ENCODE measurements at regions not wholly inside any gene's neighbourhood (a gene's known extent, or its start where the extent isn't known, plus 50 kb on each side); places are given as distances from the start of the nearest gene placed in this dataset.

- Histone ChIP-seq H3K36me3 (replicated peaks) (no peaks in the 10 kb centered on the region), H3K4me3 (no peak overlapping the region), H3K4me1 (no peaks in the 10 kb centered on the region), H3K27me3 (ENCODE audit: low read depth) (no peaks in the 10 kb centered on the region), H3K9me3 (no peaks in the 10 kb centered on the region)
- DNase-seq (ENCODE audit: low spot score in 2 of 2) = no peak
- in situ Hi-C loops (cut with MboI; ENCODE audit: low sequenced_read_pairs) = no loop called here
Observed at GRCh38 chr1:75984781-75985180, 52.6 kb upstream of the ASB17 start.

GRCh38 chr1:75985827-75986226 lies 53.6 kb upstream of the ASB17 start:
- Histone ChIP-seq H3K27me3 (ENCODE audit: low read depth) (no peaks in the 10 kb centered on the region), H3K9me3 (no peaks in the 10 kb centered on the region), H3K36me3 (replicated peaks) (no peaks in the 10 kb centered on the region), H3K4me3 (no peak overlapping the region), H3K4me1 (no peaks in the 10 kb centered on the region)
- in situ Hi-C loops (cut with MboI; ENCODE audit: low sequenced_read_pairs) = no loop called here
- DNase-seq (ENCODE audit: low spot score in 2 of 2) = no peak

DNA sequence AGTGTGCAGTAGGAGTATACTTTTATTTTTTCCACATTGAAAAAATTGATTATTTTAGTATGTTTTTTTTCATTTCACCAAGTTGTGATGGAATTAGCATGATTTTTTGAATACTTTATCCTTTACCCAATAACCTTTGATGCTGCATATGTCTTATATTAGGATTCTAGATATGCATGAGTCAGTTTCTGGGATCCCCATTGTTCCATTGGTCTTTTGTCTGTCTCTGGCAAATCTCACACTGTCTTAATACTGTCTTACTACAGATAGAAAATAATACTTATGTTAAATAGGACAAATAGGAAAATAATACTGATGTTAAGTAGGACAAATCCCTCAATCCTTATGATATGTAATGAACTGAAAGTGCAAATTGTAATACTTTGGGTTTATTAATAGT lies 54.3 kb upstream of the ASB17 start:
- H3K9me3 ChIP-seq = no peaks in the 10 kb centered on the region
- in situ Hi-C loops (cut with MboI; ENCODE audit: low sequenced_read_pairs) = no loop called here
- DNase-seq (ENCODE audit: low spot score in 2 of 2) = no peak
- H3K27me3 ChIP-seq (ENCODE audit: low read depth) = no peaks in the 10 kb centered on the region
- no peaks in the 10 kb centered on the region for H3K4me1 ChIP-seq
- no peaks in the 10 kb centered on the region for H3K36me3 ChIP-seq (replicated peaks)
- H3K4me3 ChIP-seq = no peak overlapping the region

- Histone ChIP-seq H3K36me3 (replicated peaks) (no peaks in the 10 kb centered on the region), H3K9me3 (no peaks in the 10 kb centered on the region), H3K4me1 (no peaks in the 10 kb centered on the region), H3K27me3 (ENCODE audit: low read depth) (no peaks in the 10 kb centered on the region), H3K4me3 (no peak overlapping the region)
- in situ Hi-C loops (cut with MboI; ENCODE audit: low sequenced_read_pairs) = no loop called here
- no peak for DNase-seq (ENCODE audit: low spot score in 2 of 2)
Observed at GRCh38 chr1:75989121-75989520, 56.9 kb upstream of the ASB17 start.

DNA sequence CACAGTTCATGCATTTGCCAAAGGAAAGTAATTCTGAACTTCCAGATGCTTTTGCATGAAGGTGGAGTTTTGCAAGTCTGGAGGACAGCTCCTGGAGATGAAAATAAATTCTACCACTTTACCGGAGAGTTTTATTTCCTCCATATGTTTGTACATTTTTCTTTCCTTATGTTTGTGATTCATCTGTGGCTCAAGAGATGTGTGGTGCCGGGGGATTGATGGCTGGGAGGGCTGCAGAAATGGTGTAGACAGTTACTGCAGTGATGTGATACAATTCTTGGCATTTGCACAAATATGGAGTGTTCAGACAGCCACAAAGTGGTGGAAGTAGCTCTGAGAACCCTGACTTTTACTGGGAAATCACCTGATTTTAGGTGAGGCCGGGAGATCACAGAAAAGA lies 58.5 kb upstream of the ASB17 start:
- H3K36me3 ChIP-seq (replicated peaks) = no peaks in the 10 kb centered on the region
- H3K27me3 ChIP-seq (ENCODE audit: low read depth) = no peaks in the 10 kb centered on the region
- in situ Hi-C loops (cut with MboI; ENCODE audit: low sequenced_read_pairs) = no loop called here
- no peak overlapping the region for H3K4me3 ChIP-seq
- H3K9me3 ChIP-seq = no peaks in the 10 kb centered on the region
- no peak for DNase-seq (ENCODE audit: low spot score in 2 of 2)
- H3K4me1 ChIP-seq = no peaks in the 10 kb centered on the region

- Histone ChIP-seq H3K27me3 (ENCODE audit: low read depth) (no peaks in the 10 kb centered on the region), H3K4me3 (no peak overlapping the region)
- in situ Hi-C loops (cut with MboI; ENCODE audit: low sequenced_read_pairs) = no loop called here
Observed at GRCh38 chr1:75991497-75992114, 59.4 kb upstream of the ASB17 start.

DNA sequence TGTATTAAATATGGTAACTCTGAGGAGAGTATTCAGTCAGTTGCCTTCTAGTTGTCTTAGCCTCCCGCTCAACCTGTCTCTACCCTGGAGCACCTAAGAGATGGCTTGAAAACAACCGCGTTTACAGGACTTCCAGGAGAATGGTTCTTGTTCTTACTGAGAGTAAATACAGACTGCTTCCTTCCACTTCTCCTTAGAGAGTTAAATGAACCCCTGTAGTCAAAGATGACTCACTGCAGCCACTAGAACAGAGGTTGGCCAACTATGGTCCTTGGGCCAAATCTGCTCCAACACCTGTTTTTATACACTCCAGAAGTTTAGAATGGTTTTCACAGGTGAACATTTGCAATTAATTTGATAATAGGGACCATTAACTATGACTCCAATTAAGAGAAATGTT lies 60.1 kb upstream of the ASB17 start:
- in situ Hi-C loops (cut with MboI; ENCODE audit: low sequenced_read_pairs) = no loop called here
- no peaks in the 10 kb centered on the region for H3K36me3 ChIP-seq (replicated peaks)
- no peaks in the 10 kb centered on the region for H3K27me3 ChIP-seq (ENCODE audit: low read depth)
- H3K4me3 ChIP-seq = no peak overlapping the region
- no peak for DNase-seq (ENCODE audit: low spot score in 2 of 2)
- H3K4me1 ChIP-seq = no peaks in the 10 kb centered on the region
- H3K9me3 ChIP-seq = no peaks in the 10 kb centered on the region

More at GRCh38 chr1:75991497-75992114, 59.4 kb upstream of the ASB17 start:
- Histone ChIP-seq H3K36me3 (replicated peaks) (no peaks in the 10 kb centered on the region), H3K4me1 (no peaks in the 10 kb centered on the region), H3K9me3 (no peaks in the 10 kb centered on the region)
- peak; percentile 68 to 91 for DNase-seq (ENCODE audit: low spot score in 2 of 2)

DNA sequence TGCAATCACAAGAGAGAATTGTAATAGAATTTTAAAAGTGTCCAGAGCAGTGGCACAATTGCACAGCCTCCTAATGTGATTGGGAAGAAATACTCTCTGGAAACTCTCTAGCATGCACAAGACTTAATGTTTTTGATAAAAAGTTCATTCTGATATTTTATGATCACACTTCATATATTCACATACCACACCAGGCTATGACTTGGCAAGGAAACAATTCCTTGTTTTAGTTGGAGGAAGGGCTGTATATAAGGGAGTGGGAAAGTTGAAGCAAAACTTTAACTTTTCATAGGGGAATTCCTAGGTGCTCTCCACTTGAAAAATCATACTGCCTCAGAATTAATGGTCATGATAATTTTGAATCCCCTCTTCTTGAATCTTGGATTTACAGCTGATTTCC lies 61.5 kb upstream of the ASB17 start:
- Histone ChIP-seq H3K27me3 (ENCODE audit: low read depth) (no peaks in the 10 kb centered on the region), H3K9me3 (no peaks in the 10 kb centered on the region), H3K4me1 (no peaks in the 10 kb centered on the region), H3K4me3 (no peak overlapping the region), H3K36me3 (replicated peaks) (no peaks in the 10 kb centered on the region)
- DNase-seq (ENCODE audit: low spot score in 2 of 2) = no peak
- in situ Hi-C loops (cut with MboI; ENCODE audit: low sequenced_read_pairs) = no loop called here

DNA sequence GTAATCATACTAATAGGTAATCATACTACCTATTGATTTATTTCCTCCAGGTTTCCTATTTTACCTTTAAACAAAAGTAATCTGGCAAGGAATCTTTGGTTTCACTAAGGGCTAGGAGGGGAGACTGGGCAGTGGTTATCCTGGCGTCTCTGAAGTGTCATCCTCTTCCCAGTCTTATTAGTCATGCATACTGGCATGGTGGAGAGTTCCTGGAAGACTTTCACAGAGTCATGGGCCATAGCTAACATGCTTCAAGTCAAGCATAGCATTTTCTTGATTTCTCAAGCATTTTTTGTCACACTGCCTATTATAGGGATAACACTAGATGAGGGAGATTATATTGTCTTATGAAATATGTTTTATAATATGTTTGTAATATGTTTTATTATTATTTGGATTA lies 64.0 kb upstream of the ASB17 start:
- Histone ChIP-seq H3K9me3 (no peaks in the 10 kb centered on the region), H3K4me1 (no peaks in the 10 kb centered on the region), H3K36me3 (replicated peaks) (no peaks in the 10 kb centered on the region), H3K4me3 (no peak overlapping the region), H3K27me3 (ENCODE audit: low read depth) (no peaks in the 10 kb centered on the region)
- no peak for DNase-seq (ENCODE audit: low spot score in 2 of 2)
- in situ Hi-C loops (cut with MboI; ENCODE audit: low sequenced_read_pairs) = no loop called here

GRCh38 chr1:75999034-75999433 lies 66.8 kb upstream of the ASB17 start:
- Histone ChIP-seq H3K27me3 (ENCODE audit: low read depth) (no peaks in the 10 kb centered on the region), H3K9me3 (no peaks in the 10 kb centered on the region), H3K4me1 (no peaks in the 10 kb centered on the region), H3K4me3 (no peak overlapping the region), H3K36me3 (replicated peaks) (no peaks in the 10 kb centered on the region)
- DNase-seq (ENCODE audit: low spot score in 2 of 2) = no peak
- in situ Hi-C loops (cut with MboI; ENCODE audit: low sequenced_read_pairs) = no loop called here

DNA sequence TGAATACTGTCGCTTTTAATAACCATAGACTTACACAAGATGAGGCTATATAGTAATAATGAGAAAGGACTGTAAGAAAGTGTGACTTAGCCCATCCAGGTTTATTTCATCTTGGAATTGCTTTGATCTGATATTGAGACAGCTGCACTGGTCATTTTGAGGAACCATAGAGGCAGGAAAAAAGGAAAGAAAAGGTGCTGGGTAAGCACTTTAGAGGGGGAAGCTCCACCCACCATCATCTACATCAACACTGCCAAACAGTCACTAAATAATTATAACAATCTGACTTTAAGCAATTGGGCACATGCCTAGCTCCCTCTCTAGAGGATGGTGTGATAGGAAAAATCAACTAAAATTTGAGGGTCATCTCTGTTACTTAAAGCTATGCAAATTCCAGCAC lies 70.6 kb upstream of the ST6GALNAC3 start:
- Histone ChIP-seq H3K4me3 (no peak overlapping the region), H3K4me1 (no peaks in the 10 kb centered on the region), H3K27me3 (ENCODE audit: low read depth) (peaks cover 4% of the 10 kb centered on the region; the same call in 1 of the 2 replicates), H3K9me3 (no peaks in the 10 kb centered on the region), H3K36me3 (replicated peaks) (no peaks in the 10 kb centered on the region)
- in situ Hi-C loops (cut with MboI; ENCODE audit: low sequenced_read_pairs) = no loop called here
- no peak for DNase-seq (ENCODE audit: low spot score in 2 of 2)

DNA sequence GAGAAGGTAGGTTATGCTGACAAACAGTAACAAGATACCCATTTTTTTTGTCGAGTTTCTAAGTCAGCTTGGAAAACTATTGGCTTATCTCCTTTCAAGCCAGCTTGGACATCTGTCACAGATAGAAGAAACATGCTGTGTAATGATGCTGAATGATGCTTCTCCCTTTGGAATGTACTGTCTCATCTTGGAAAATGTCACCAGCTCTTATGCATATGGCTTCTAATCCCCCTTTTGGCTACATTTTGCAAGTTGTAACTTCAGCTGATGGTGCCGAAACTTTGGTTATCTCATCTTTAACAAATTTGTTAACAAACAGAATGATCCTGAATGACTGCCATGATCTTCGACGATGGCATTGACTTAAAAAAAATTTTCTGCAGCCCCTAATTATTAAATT lies 68.8 kb upstream of the ST6GALNAC3 start:
- peaks cover 4% of the 10 kb centered on the region; the same call in 1 of the 2 replicates for H3K27me3 ChIP-seq (ENCODE audit: low read depth)
- DNase-seq (ENCODE audit: low spot score in 2 of 2) = no peak
- no peaks in the 10 kb centered on the region for H3K9me3 ChIP-seq
- no peak overlapping the region for H3K4me3 ChIP-seq
- in situ Hi-C loops (cut with MboI; ENCODE audit: low sequenced_read_pairs) = no loop called here
- H3K4me1 ChIP-seq = no peaks in the 10 kb centered on the region
- H3K36me3 ChIP-seq (replicated peaks) = no peaks in the 10 kb centered on the region

DNA sequence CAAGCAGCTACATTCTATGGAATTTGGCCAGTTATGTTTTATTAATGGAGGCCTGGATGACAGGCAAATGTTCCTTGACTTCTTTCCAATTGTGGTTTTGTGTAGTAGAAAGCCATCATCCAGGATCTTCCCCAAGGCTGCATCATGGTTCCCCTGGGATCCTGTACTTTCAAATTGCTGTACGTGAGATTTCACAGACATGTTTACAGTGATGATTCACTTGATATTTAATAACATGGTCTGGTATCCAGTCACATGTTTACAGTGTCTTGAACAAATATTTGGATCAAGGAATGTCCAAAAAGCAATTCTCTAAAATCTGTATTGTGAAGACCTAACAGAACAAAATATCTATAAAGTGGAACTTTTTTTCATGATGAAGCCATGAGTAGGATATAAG lies 68.3 kb upstream of the ST6GALNAC3 start:
- no peaks in the 10 kb centered on the region for H3K36me3 ChIP-seq (replicated peaks)
- no peaks in the 10 kb centered on the region for H3K4me1 ChIP-seq
- H3K27me3 ChIP-seq (ENCODE audit: low read depth) = peaks cover 4% of the 10 kb centered on the region; the same call in 1 of the 2 replicates
- no peak overlapping the region for H3K4me3 ChIP-seq
- DNase-seq (ENCODE audit: low spot score in 2 of 2) = no peak
- in situ Hi-C loops (cut with MboI; ENCODE audit: low sequenced_read_pairs) = no loop called here
- no peaks in the 10 kb centered on the region for H3K9me3 ChIP-seq

GRCh38 chr1:76010802-76011201 lies 63.7 kb upstream of the ST6GALNAC3 start:
- no peaks in the 10 kb centered on the region for H3K4me1 ChIP-seq
- no peaks in the 10 kb centered on the region for H3K36me3 ChIP-seq (replicated peaks)
- no peak overlapping the region for H3K4me3 ChIP-seq
- H3K9me3 ChIP-seq = no peaks in the 10 kb centered on the region
- in situ Hi-C loops (cut with MboI; ENCODE audit: low sequenced_read_pairs) = no loop called here
- H3K27me3 ChIP-seq (ENCODE audit: low read depth) = peaks cover 8% of the 10 kb centered on the region; the same call in 1 of the 2 replicates
- DNase-seq (ENCODE audit: low spot score in 2 of 2) = no peak

All from HAP-1 (cell line).